HG02642 (cell line): ENCODE measurements at regions not wholly inside any gene's neighbourhood (a gene's known extent, or its start where the extent isn't known, plus 50 kb on each side); places are given as distances from the start of the nearest gene placed in this dataset.
"Not testable (repeated sequence)": the region's sequence is repeated elsewhere in the genome, so short reads cannot be mapped to it uniquely, and the experiment has no call there.

Source experiments
- ATAC-seq: cut with Tn5 transposase; IDR thresholded peaks from one replicate; pipeline ENCODE4 v1.9.1; 2021; ENCODE audit warnings: mild to moderate bottlenecking; ENCODE audit not compliant: unreplicated experiment, poor library complexity

- ATAC-seq: no peak
These were observed 294.7 kb upstream of the MEIS2 start for GRCh38 chr15:37395100-37395468.

GRCh38 chr15:37397266-37398022 is 297.1 kb upstream of the MEIS2 start:
- no peak for ATAC-seq

GRCh38 chr15:37416103-37416502 is 315.8 kb upstream of the MEIS2 start:
- no peak for ATAC-seq

- ATAC-seq: no peak
These were observed 325.2 kb upstream of the MEIS2 start for GRCh38 chr15:37425541-37425940.

- not testable (repeated sequence) for ATAC-seq
These were observed 327.0 kb upstream of the MEIS2 start for GRCh38 chr15:37427393-37427792.

- ATAC-seq: no peak
These were observed 346.6 kb upstream of the MEIS2 start for GRCh38 chr15:37446921-37447320.

- no peak for ATAC-seq
These were observed 352.1 kb upstream of the MEIS2 start for GRCh38 chr15:37452498-37452897.

GRCh38 chr15:37480482-37480881 is 380.1 kb upstream of the MEIS2 start:
- no peak for ATAC-seq

GRCh38 chr15:37481126-37481525 is 380.8 kb upstream of the MEIS2 start:
- no peak for ATAC-seq

- no peak for ATAC-seq
These were observed 383.4 kb upstream of the MEIS2 start for GRCh38 chr15:37483779-37484178.

- no peak for ATAC-seq
These were observed 384.7 kb upstream of the MEIS2 start for GRCh38 chr15:37485056-37485455.

- no peak for ATAC-seq
These were observed 390.4 kb upstream of the MEIS2 start for GRCh38 chr15:37490707-37491106.

GRCh38 chr15:37516621-37517020 is 416.3 kb upstream of the MEIS2 start:
- no peak for ATAC-seq

GRCh38 chr15:37517191-37517895 is 417.0 kb upstream of the MEIS2 start:
- no peak for ATAC-seq

GRCh38 chr15:37518436-37518835 is 416.0 kb upstream of the TMCO5A start:
- ATAC-seq: no peak

GRCh38 chr15:37520026-37520425 is 414.4 kb upstream of the TMCO5A start:
- ATAC-seq: no peak

- no peak for ATAC-seq
These were observed 413.6 kb upstream of the TMCO5A start for GRCh38 chr15:37520882-37521281.

- no peak for ATAC-seq
These were observed 409.8 kb upstream of the TMCO5A start for GRCh38 chr15:37524601-37525000.

GRCh38 chr15:37528432-37528831 is 406.0 kb upstream of the TMCO5A start:
- ATAC-seq: no peak

GRCh38 chr15:37536967-37537605 is 397.4 kb upstream of the TMCO5A start:
- no peak for ATAC-seq

GRCh38 chr15:37537802-37538201 is 396.6 kb upstream of the TMCO5A start:
- no peak for ATAC-seq
